ENCODE measurements at regions not wholly inside any gene's neighbourhood (a gene's known extent, or its start where the extent isn't known, plus 50 kb on each side); places are given as distances from the start of the nearest gene placed in this dataset.
"Not testable (repeated sequence)": the region's sequence is repeated elsewhere in the genome, so short reads cannot be mapped to it uniquely, and the experiment has no call there.

- no peak for DNase-seq
Measured at GRCh38 chr7:17396692-17397091, 98.2 kb downstream of the AHR start.

- no peak for DNase-seq
Measured at GRCh38 chr7:17401791-17402627, 103.6 kb downstream of the AHR start.

- DNase-seq: no peak
Measured at GRCh38 chr7:17402628-17403278, 104.3 kb downstream of the AHR start.

GRCh38 chr7:17404006-17404405 is 105.6 kb downstream of the AHR start:
- no peak for DNase-seq

GRCh38 chr7:17405786-17406185 is 107.3 kb downstream of the AHR start:
- DNase-seq: no peak

GRCh38 chr7:17406738-17407137 is 108.3 kb downstream of the AHR start:
- DNase-seq: no peak

GRCh38 chr7:17407229-17407628 is 108.8 kb downstream of the AHR start:
- DNase-seq: no peak

GRCh38 chr7:17408245-17408903 is 109.9 kb downstream of the AHR start:
- no peak for DNase-seq

GRCh38 chr7:17408904-17409290 is 110.4 kb downstream of the AHR start:
- no peak for DNase-seq

- no peak for DNase-seq
Measured at GRCh38 chr7:17411922-17412321, 113.5 kb downstream of the AHR start.

- DNase-seq: no peak
Measured at GRCh38 chr7:17412883-17413282, 114.4 kb downstream of the AHR start.

- DNase-seq: no peak
Measured at GRCh38 chr7:17415955-17416354, 117.5 kb downstream of the AHR start.

GRCh38 chr7:17420308-17421015 is 122.0 kb downstream of the AHR start:
- DNase-seq: not testable (repeated sequence)

GRCh38 chr7:17421941-17422340 is 123.5 kb downstream of the AHR start:
- DNase-seq: no peak

GRCh38 chr7:17422966-17423365 is 124.5 kb downstream of the AHR start:
- DNase-seq: no peak

- no peak for DNase-seq
Measured at GRCh38 chr7:17427924-17428323, 129.5 kb downstream of the AHR start.

GRCh38 chr7:17429579-17429978 is 131.1 kb downstream of the AHR start:
- no peak for DNase-seq

GRCh38 chr7:17432793-17433192 is 134.3 kb downstream of the AHR start:
- DNase-seq: no peak

GRCh38 chr7:17434191-17434590 is 135.7 kb downstream of the AHR start:
- DNase-seq: no peak

GRCh38 chr7:17434841-17435692 is 136.6 kb downstream of the AHR start:
- no peak for DNase-seq

GRCh38 chr7:17436126-17436525 is 137.7 kb downstream of the AHR start:
- DNase-seq: no peak

GRCh38 chr7:17437586-17437985 is 139.1 kb downstream of the AHR start:
- DNase-seq: no peak
